Gastroesophageal sphincter (tissue), 4 donors: ENCODE measurements at regions not wholly inside any gene's neighbourhood (a gene's known extent, or its start where the extent isn't known, plus 50 kb on each side); places are given as distances from the start of the nearest gene placed in this dataset.

Experiments used
- ATAC-seq: fragments of 150-250 bp; one replicate; pipeline ENCODE4 v1.9.1; 2016; ENCODE audit warnings: mild to moderate bottlenecking, moderate library complexity
- H3K27ac ChIP-seq, 4 donors: fragments of 200-600 bp; sonication (generic) in 3 of 4; 1 replicate in 3 of 4; 2 replicates in 1 of 4; pipeline ENCODE4 v1.5.1; 2016 to 2019
- H3K27me3 ChIP-seq: fragments of 200-600 bp; sonication (generic); one replicate; pipeline ENCODE4 v1.5.1; 2019
- H3K36me3 ChIP-seq, 2 donors: fragments of 200-600 bp; sonication (generic); one replicate each; pipeline ENCODE4 v1.5.1; 2019; ENCODE audit warnings: control low read depth in 1 of 2
- H3K4me1 ChIP-seq, 3 donors: fragments of 200-600 bp; sonication (generic); 1 replicate in 2 of 3; 2 replicates in 1 of 3; pipeline ENCODE4 v1.5.1; 2016 to 2019; ENCODE audit warnings: control low read depth in 2 of 3
- H3K4me3 ChIP-seq, 2 donors: fragments of 200-600 bp; sonication (generic); one replicate each; pipeline ENCODE4 v1.5.1; 2019; ENCODE audit warnings: mild to moderate bottlenecking in 1 of 2, moderate library complexity in 1 of 2
- H3K9me3 ChIP-seq, 3 donors: fragments of 200-600 bp; sonication (generic); one replicate each; pipeline ENCODE4 v1.5.1; 2017 to 2019; ENCODE audit warnings: control low read depth in 2 of 3
- EP300 ChIP-seq: sonication (generic); formaldehyde crosslinking; IDR thresholded peaks from one replicate; pipeline ENCODE4 v1.6.1; 2017; ENCODE audit warnings: antibody characterized with exemption, mild to moderate bottlenecking
- POLR2A ChIP-seq, 2 donors: fragments of 450-650 bp; IDR thresholded peaks; one replicate each; pipeline ENCODE4 v1.6.1; 2017; ENCODE audit warnings: antibody characterized with exemption in 2 of 2, mild to moderate bottlenecking in 2 of 2, moderate library complexity in 1 of 2
- POLR2AphosphoS5 ChIP-seq: sonication (generic); formaldehyde crosslinking; IDR thresholded peaks from one replicate; pipeline ENCODE4 v1.6.1; 2017; ENCODE audit warnings: antibody characterized with exemption
- WGBS, 2 donors: methylation state at CpG; one replicate each; pipeline ENCODE4 v1.1.5; 2018; ENCODE audit warnings: low coverage in 1 of 2; 5-methylcytosine and 5-hydroxymethylcytosine counted together
- TF ChIP-seq, protein P1 (sequence below), 4 experiments: fragments of 200-600 bp in 2 of 4; fragments of 450-650 bp in 2 of 4; sonication (generic) in 1 of 4; IDR thresholded peaks; one replicate each; pipeline ENCODE4 v1.5.1; 2017 to 2019; ENCODE audit warnings: antibody characterized with exemption in 4 of 4, mild to moderate bottlenecking in 2 of 4, moderate library complexity in 2 of 4

DNA sequence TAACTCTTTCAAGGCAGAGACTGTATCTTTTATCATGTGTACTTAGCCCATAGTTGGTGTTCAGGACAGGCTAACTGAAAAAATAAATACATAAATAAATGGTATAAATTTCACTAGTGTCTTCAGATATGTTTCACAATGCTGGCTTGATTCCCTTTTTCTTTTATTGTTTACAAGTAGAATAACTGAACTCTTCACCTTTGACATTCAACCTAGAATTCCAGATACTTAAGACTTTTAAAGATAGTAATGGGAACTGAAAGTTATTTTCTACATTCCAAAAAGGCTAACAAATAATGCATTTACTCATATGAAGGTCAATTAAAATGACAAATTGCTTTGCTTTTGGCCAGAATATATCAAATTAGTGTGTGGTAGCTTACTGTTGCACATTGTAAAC, 411.3 kb upstream of the TENM4 start:
- Histone ChIP-seq H3K4me3 (no peak overlapping the region), H3K27me3 (no peaks in the 10 kb centered on the region), H3K27ac (no peak overlapping the region), H3K36me3 (no peaks in the 10 kb centered on the region), H3K4me1 (no peaks in the 10 kb centered on the region), H3K9me3 (no peaks in the 10 kb centered on the region)
- TF ChIP-seq, protein P1, sequence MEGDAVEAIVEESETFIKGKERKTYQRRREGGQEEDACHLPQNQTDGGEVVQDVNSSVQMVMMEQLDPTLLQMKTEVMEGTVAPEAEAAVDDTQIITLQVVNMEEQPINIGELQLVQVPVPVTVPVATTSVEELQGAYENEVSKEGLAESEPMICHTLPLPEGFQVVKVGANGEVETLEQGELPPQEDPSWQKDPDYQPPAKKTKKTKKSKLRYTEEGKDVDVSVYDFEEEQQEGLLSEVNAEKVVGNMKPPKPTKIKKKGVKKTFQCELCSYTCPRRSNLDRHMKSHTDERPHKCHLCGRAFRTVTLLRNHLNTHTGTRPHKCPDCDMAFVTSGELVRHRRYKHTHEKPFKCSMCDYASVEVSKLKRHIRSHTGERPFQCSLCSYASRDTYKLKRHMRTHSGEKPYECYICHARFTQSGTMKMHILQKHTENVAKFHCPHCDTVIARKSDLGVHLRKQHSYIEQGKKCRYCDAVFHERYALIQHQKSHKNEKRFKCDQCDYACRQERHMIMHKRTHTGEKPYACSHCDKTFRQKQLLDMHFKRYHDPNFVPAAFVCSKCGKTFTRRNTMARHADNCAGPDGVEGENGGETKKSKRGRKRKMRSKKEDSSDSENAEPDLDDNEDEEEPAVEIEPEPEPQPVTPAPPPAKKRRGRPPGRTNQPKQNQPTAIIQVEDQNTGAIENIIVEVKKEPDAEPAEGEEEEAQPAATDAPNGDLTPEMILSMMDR (IDR thresholded peaks at IDR 0.05): no peak
- TF ChIP-seq POLR2A (IDR thresholded peaks at IDR 0.05) (no peak), EP300 (no peak), POLR2AphosphoS5 (no peak)
- no peak for ATAC-seq

DNA sequence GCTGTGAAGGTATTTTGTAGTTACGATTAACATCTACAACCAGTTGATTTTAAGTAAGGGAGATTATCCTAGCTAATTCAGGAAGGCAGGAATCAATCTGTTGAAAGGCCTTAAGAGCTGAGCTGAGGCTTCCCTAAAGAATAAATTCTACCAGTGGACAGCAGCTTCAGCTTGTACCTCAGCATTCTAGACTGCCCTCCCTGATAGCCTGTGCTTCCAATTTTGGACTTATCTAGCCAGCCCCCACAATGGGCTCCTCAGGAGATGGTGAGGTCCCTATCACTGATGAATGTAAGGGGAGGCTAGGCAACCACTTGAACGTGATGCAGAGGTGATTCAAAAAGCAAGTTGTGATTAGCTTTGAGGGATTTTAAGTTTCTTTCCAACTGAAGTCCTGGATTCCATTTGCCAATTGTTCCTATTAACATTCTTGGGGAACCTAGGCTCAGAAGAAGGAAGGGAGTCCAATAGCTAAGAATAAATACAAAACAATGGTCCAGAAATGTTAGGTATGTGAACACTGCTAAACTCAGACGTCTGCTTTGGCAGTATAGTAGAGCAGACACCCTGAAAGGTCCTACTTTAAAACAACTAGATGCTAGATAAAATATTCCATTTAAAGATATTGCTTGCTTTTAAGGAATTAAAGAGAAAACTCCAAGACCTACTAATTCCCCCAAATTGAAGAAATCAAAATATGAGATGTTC, 404.3 kb upstream of the TENM4 start:
- Histone ChIP-seq H3K9me3 (no peaks in the 10 kb centered on the region), H3K27ac (no peak overlapping the region), H3K36me3 (no peaks in the 10 kb centered on the region), H3K4me1 (no peaks in the 10 kb centered on the region), H3K4me3 (no peak overlapping the region), H3K27me3 (peaks cover 7% of the 10 kb centered on the region)
- ATAC-seq: no peak
- WGBS, 2 donors: 38 to 50% methylated on average over 2 to 3 of the region's 3 CpGs
- no peak for TF ChIP-seq POLR2AphosphoS5
- TF ChIP-seq EP300: no peak
- TF ChIP-seq, protein P1 (IDR thresholded peaks at IDR 0.05): no peak
- no peak for TF ChIP-seq POLR2A (IDR thresholded peaks at IDR 0.05)

DNA sequence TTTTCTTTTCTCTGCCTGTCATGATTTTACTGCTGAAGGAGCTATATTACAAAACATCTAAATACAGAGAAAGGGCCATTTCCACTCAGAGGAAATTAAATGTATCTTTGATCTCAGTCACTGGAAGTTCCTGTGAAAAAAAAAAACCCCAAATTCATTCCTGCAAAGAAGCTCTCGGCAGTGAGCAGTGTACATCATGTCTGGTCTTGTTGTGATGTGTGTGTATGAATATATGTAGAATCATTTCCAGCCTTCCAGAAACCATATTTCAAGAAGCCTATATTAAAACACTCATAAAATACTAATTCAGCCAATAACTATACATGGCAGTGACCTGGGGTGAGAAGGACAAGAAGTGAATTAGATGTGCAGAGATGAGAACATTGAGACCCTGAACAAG, 393.2 kb upstream of the TENM4 start:
- H3K27me3 ChIP-seq: peaks cover 4% of the 10 kb centered on the region
- H3K27ac ChIP-seq: no peak overlapping the region
- no peak overlapping the region for H3K4me3 ChIP-seq
- no peak for ATAC-seq
- TF ChIP-seq POLR2A (IDR thresholded peaks at IDR 0.05) (no peak), POLR2AphosphoS5 (no peak), EP300 (no peak)
- TF ChIP-seq, protein P1 (IDR thresholded peaks at IDR 0.05): no peak
- no peaks in the 10 kb centered on the region for H3K4me1 ChIP-seq
- no peaks in the 10 kb centered on the region for H3K36me3 ChIP-seq
- WGBS, 2 donors: 50 to 80% methylated on average over 1 of the region's 1 CpG
- no peaks in the 10 kb centered on the region for H3K9me3 ChIP-seq

DNA sequence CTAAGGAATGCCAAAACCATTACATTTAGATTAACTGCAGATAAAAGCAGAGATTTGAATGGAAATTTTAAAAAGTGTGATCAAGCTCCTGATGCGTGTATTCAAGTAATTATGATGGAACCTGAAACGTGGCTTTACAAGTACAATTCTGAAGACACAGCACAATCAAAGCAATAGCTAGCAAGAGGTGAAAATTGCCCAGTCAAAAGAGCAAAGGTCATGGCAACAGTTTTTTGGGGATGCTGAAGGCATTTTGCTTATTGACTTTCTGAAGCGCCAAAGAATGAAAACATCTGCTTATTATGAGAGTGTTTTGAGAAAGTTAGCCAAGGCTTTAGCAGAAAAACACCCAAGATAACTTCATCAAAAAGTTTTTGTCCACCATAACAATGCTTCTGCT, 389.6 kb upstream of the TENM4 start:
- TF ChIP-seq EP300 (no peak), POLR2AphosphoS5 (no peak), POLR2A (IDR thresholded peaks at IDR 0.05) (no peak)
- TF ChIP-seq, protein P1 (IDR thresholded peaks at IDR 0.05): no peak

DNA sequence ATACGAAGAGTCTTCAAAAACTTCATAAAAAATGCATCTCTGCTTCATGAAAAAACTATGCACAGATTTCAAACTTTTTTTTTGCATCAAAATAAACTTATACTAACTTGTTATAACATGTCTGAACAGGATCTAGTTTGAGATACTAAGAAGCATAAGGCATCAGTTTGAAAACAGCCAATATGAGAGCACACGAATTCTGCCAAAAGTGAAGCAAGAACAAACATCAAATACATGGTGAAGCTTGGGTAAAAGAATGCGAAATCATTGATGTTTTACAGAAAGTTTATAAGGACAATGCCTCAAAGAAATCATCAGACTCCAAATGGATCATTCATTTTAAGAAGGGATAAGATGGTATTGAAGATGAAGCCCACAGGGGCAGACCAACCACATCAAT, 389.1 kb upstream of the TENM4 start:
- 92 to 93% methylated on average over 2 to 3 of the region's 3 CpGs for WGBS, 2 donors
- TF ChIP-seq POLR2AphosphoS5 (no peak), POLR2A (IDR thresholded peaks at IDR 0.05) (no peak), EP300 (no peak)
- TF ChIP-seq, protein P1 (IDR thresholded peaks at IDR 0.05): no peak
- no peaks in the 10 kb centered on the region for H3K36me3 ChIP-seq
- H3K4me3 ChIP-seq: no peak overlapping the region
- H3K4me1 ChIP-seq: no peaks in the 10 kb centered on the region
- no peaks in the 10 kb centered on the region for H3K9me3 ChIP-seq
- no peak for ATAC-seq
- no peak overlapping the region for H3K27ac ChIP-seq
- peaks cover 4% of the 10 kb centered on the region for H3K27me3 ChIP-seq

More for the DNA sequence above, 389.6 kb upstream of the TENM4 start:
- Histone ChIP-seq H3K4me1 (no peaks in the 10 kb centered on the region), H3K4me3 (no peak overlapping the region), H3K27me3 (peaks cover 4% of the 10 kb centered on the region), H3K9me3 (no peaks in the 10 kb centered on the region), H3K27ac (no peak overlapping the region), H3K36me3 (no peaks in the 10 kb centered on the region)
- no peak for ATAC-seq
- WGBS, 2 donors: 70 to 81% methylated on average over 3 of the region's 3 CpGs
